ENCODE measurements at regions not wholly inside any gene's neighbourhood (a gene's known extent, or its start where the extent isn't known, plus 50 kb on each side); places are given as distances from the start of the nearest gene placed in this dataset.

DNA sequence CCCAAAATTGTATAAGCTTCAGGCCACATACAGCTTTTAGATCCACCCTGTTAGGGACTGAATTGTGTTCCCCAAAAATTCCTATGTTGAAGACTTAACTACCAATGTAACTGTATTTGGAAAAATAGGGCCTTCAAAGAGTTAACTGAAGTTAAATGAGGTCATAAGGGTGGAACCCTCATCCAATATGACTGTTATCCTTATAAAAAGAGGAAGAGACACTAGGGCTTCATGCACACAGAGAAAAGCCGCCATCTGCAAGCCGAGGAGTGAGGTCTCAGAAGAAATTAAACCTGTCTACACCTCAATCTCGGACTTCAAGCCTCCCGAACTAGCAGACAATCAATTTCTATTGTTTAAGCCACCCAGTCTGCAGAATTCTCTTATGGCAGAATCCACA is 317.9 kb upstream of the NFE2L3 start:
- Histone ChIP-seq H3K4me2 (ENCODE audit: low read length) (no peak overlapping the region), H2BK15ac (replicated peaks; ENCODE audit: low read depth) (no peak overlapping the region), H3K56ac (ENCODE audit: low read length) (no peak overlapping the region), H3K4me1 (ENCODE audit: control insufficient read depth, low read depth, low read length) (no peaks in the 10 kb centered on the region), H3K27ac (ENCODE audit: low read depth, low read length) (no peak overlapping the region), H2BK120ac (ENCODE audit: low read depth, low read length) (no peak overlapping the region), H3K79me2 (ENCODE audit: control insufficient read depth, insufficient read depth, low read length) (no peaks in the 10 kb centered on the region), H3K4ac (ENCODE audit: low read depth, low read length) (no peak overlapping the region), H2BK5ac (ENCODE audit: low read length) (no peak overlapping the region), H3K23ac (ENCODE audit: low read length) (no peak overlapping the region), H3K79me1 (ENCODE audit: low read length) (no peaks in the 10 kb centered on the region), H3K4me3 (ENCODE audit: low read length) (no peak overlapping the region), H4K8ac (ENCODE audit: low read depth, low read length) (no peak overlapping the region), H2AK5ac (ENCODE audit: low read length) (no peak overlapping the region), H4K5ac (ENCODE audit: low read length) (no peak overlapping the region), H3K9ac (ENCODE audit: low read length) (no peak overlapping the region), H3K36me3 (ENCODE audit: control insufficient read depth, insufficient read depth, low read length) (no peaks in the 10 kb centered on the region), H3K27me3 (ENCODE audit: insufficient read depth, low read length, poor library complexity) (no peaks in the 10 kb centered on the region), H3K18ac (ENCODE audit: low read length) (no peak overlapping the region)
- WGBS (ENCODE audit: extremely low coverage, insufficient coverage, low lambda C conversion rate), result no CpG with 5 or more reads among the region's 4 CpGs
- no peak for DNase-seq

- no peak overlapping the region for H3K9ac ChIP-seq (ENCODE audit: low read length)
- no peak overlapping the region for H2BK120ac ChIP-seq (ENCODE audit: low read depth, low read length)
- H4K5ac ChIP-seq (ENCODE audit: low read length), result no peak overlapping the region
- H3K27me3 ChIP-seq (ENCODE audit: insufficient read depth, low read length, poor library complexity), result no peaks in the 10 kb centered on the region
- no peak overlapping the region for H3K27ac ChIP-seq (ENCODE audit: low read depth, low read length)
- no peak overlapping the region for H3K4me3 ChIP-seq (ENCODE audit: low read length)
- H3K23ac ChIP-seq (ENCODE audit: low read length), result no peak overlapping the region
- DNase-seq, result no peak
- no peak overlapping the region for H3K18ac ChIP-seq (ENCODE audit: low read length)
- no peak overlapping the region for H3K4ac ChIP-seq (ENCODE audit: low read depth, low read length)
- no peak overlapping the region for H2BK15ac ChIP-seq (replicated peaks; ENCODE audit: low read depth)
- H2AK5ac ChIP-seq (ENCODE audit: low read length), result no peak overlapping the region
- no peaks in the 10 kb centered on the region for H3K36me3 ChIP-seq (ENCODE audit: control insufficient read depth, insufficient read depth, low read length)
- no peaks in the 10 kb centered on the region for H3K4me1 ChIP-seq (ENCODE audit: control insufficient read depth, low read depth, low read length)
- H3K79me2 ChIP-seq (ENCODE audit: control insufficient read depth, insufficient read depth, low read length), result no peaks in the 10 kb centered on the region
- no peak overlapping the region for H3K4me2 ChIP-seq (ENCODE audit: low read length)
- no peaks in the 10 kb centered on the region for H3K79me1 ChIP-seq (ENCODE audit: low read length)
- no peak overlapping the region for H3K56ac ChIP-seq (ENCODE audit: low read length)
- no peak overlapping the region for H2BK5ac ChIP-seq (ENCODE audit: low read length)
- WGBS (ENCODE audit: extremely low coverage, insufficient coverage, low lambda C conversion rate), result no CpG with 5 or more reads among the region's 5 CpGs
- H4K8ac ChIP-seq (ENCODE audit: low read depth, low read length), result no peak overlapping the region
These were observed 316.8 kb upstream of the NFE2L3 start for GRCh38 chr7:25835197-25835596.

DNA sequence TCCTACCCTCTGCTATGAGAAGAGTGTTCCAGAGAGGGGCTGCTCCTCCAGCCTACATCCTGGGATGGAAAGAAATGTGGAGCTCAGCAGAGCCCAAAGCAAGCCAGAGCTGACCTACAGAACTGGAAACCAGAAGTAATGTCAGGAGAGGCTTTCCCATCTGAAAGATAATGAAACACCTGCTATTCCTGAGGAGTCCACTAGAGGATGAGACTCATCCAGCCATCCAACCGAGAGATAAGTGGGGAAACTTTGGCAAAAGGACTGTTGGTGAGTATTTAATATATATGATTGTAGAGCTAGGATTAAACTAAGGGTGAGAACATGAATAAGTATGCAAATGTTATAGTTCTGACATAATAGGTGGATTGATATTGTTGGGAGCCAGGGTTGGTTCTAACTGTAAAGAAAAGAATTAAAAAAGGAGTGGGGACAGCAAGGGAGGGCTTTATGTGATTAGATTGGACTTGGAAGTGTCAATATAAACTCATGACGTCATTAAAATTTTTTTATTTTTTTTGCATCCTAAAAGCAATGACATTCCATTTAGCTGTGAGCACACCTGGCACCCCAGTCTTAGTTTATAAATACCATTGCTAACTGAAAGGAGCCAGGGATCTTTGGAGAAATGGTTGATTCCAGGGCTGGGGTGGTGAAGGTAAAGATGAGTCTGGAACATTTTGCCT is 312.8 kb upstream of the NFE2L3 start:
- Histone ChIP-seq H3K18ac (ENCODE audit: low read length) (no peak overlapping the region), H3K9ac (ENCODE audit: low read length) (no peak overlapping the region), H2BK15ac (replicated peaks; ENCODE audit: low read depth) (no peak overlapping the region), H2BK120ac (ENCODE audit: low read depth, low read length) (no peak overlapping the region), H3K27ac (ENCODE audit: low read depth, low read length) (no peak overlapping the region), H3K4me1 (ENCODE audit: control insufficient read depth, low read depth, low read length) (no peaks in the 10 kb centered on the region), H3K4me3 (ENCODE audit: low read length) (no peak overlapping the region), H2AK5ac (ENCODE audit: low read length) (no peak overlapping the region), H3K79me1 (ENCODE audit: low read length) (no peaks in the 10 kb centered on the region), H3K36me3 (ENCODE audit: control insufficient read depth, insufficient read depth, low read length) (no peaks in the 10 kb centered on the region), H3K56ac (ENCODE audit: low read length) (no peak overlapping the region), H2BK5ac (ENCODE audit: low read length) (no peak overlapping the region), H3K23ac (ENCODE audit: low read length) (no peak overlapping the region), H4K8ac (ENCODE audit: low read depth, low read length) (no peak overlapping the region), H4K5ac (ENCODE audit: low read length) (no peak overlapping the region), H3K27me3 (ENCODE audit: insufficient read depth, low read length, poor library complexity) (no peaks in the 10 kb centered on the region), H3K79me2 (ENCODE audit: control insufficient read depth, insufficient read depth, low read length) (no peaks in the 10 kb centered on the region), H3K4ac (ENCODE audit: low read depth, low read length) (no peak overlapping the region), H3K4me2 (ENCODE audit: low read length) (no peak overlapping the region)
- WGBS (ENCODE audit: extremely low coverage, insufficient coverage, low lambda C conversion rate), result no CpG with 5 or more reads among the region's 2 CpGs
- DNase-seq, result peak; percentile 61

DNA sequence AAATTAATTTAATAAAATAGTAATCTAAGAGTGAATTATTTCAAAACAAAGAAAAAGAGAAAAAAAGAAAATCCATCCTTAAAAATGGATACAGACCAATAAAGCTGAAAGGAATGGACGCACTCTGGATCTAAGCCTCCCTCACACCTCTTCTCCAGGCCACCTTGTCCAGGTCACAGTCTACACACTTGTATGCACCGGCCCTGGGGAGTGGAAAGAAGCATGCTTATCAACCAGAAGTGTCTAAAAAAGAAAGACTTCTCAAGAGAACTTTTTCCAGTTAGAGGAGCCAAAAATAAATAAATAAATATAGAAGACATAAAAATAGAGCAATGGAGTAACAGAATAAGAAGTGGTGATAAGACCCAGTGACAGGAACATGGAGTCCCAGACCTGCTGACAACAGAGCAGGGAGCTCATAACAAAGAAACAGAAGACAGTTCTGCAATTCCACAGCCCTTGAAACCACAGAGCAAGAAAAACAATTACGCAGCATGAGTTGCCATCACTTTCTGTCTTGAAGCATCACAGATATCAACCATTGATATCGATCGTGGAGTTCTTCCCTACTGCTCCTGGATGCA is 311.7 kb upstream of the NFE2L3 start:
- no peaks in the 10 kb centered on the region for H3K4me1 ChIP-seq (ENCODE audit: control insufficient read depth, low read depth, low read length)
- no CpG with 5 or more reads among the region's 5 CpGs for WGBS (ENCODE audit: extremely low coverage, insufficient coverage, low lambda C conversion rate)
- H3K79me1 ChIP-seq (ENCODE audit: low read length), result no peaks in the 10 kb centered on the region
- no peak overlapping the region for H3K23ac ChIP-seq (ENCODE audit: low read length)
- H3K9ac ChIP-seq (ENCODE audit: low read length), result no peak overlapping the region
- H3K27ac ChIP-seq (ENCODE audit: low read depth, low read length), result no peak overlapping the region
- no peak overlapping the region for H2BK5ac ChIP-seq (ENCODE audit: low read length)
- no peaks in the 10 kb centered on the region for H3K79me2 ChIP-seq (ENCODE audit: control insufficient read depth, insufficient read depth, low read length)
- no peak overlapping the region for H2BK120ac ChIP-seq (ENCODE audit: low read depth, low read length)
- H3K18ac ChIP-seq (ENCODE audit: low read length), result no peak overlapping the region
- no peak overlapping the region for H3K56ac ChIP-seq (ENCODE audit: low read length)
- no peak overlapping the region for H4K8ac ChIP-seq (ENCODE audit: low read depth, low read length)
- H4K5ac ChIP-seq (ENCODE audit: low read length), result no peak overlapping the region
- no peaks in the 10 kb centered on the region for H3K36me3 ChIP-seq (ENCODE audit: control insufficient read depth, insufficient read depth, low read length)
- H3K4me3 ChIP-seq (ENCODE audit: low read length), result no peak overlapping the region
- H2BK15ac ChIP-seq (replicated peaks; ENCODE audit: low read depth), result no peak overlapping the region
- no peak overlapping the region for H2AK5ac ChIP-seq (ENCODE audit: low read length)
- H3K4ac ChIP-seq (ENCODE audit: low read depth, low read length), result no peak overlapping the region
- H3K27me3 ChIP-seq (ENCODE audit: insufficient read depth, low read length, poor library complexity), result no peaks in the 10 kb centered on the region
- H3K4me2 ChIP-seq (ENCODE audit: low read length), result no peak overlapping the region
- no peak for DNase-seq

- no peak for DNase-seq
- Histone ChIP-seq H4K8ac (ENCODE audit: low read depth, low read length) (no peak overlapping the region), H3K56ac (ENCODE audit: low read length) (no peak overlapping the region), H2AK5ac (ENCODE audit: low read length) (no peak overlapping the region), H3K79me2 (ENCODE audit: control insufficient read depth, insufficient read depth, low read length) (no peaks in the 10 kb centered on the region), H2BK5ac (ENCODE audit: low read length) (no peak overlapping the region), H3K23ac (ENCODE audit: low read length) (no peak overlapping the region), H3K18ac (ENCODE audit: low read length) (no peak overlapping the region), H3K36me3 (ENCODE audit: control insufficient read depth, insufficient read depth, low read length) (no peaks in the 10 kb centered on the region), H3K9ac (ENCODE audit: low read length) (no peak overlapping the region), H3K4me2 (ENCODE audit: low read length) (no peak overlapping the region), H3K79me1 (ENCODE audit: low read length) (no peaks in the 10 kb centered on the region), H3K27me3 (ENCODE audit: insufficient read depth, low read length, poor library complexity) (no peaks in the 10 kb centered on the region), H3K4me3 (ENCODE audit: low read length) (no peak overlapping the region), H4K5ac (ENCODE audit: low read length) (no peak overlapping the region), H3K4ac (ENCODE audit: low read depth, low read length) (no peak overlapping the region), H2BK120ac (ENCODE audit: low read depth, low read length) (no peak overlapping the region), H3K4me1 (ENCODE audit: control insufficient read depth, low read depth, low read length) (no peaks in the 10 kb centered on the region), H3K27ac (ENCODE audit: low read depth, low read length) (no peak overlapping the region), H2BK15ac (replicated peaks; ENCODE audit: low read depth) (no peak overlapping the region)
- no CpG with 5 or more reads among the region's 3 CpGs for WGBS (ENCODE audit: extremely low coverage, insufficient coverage, low lambda C conversion rate)
These were observed 310.4 kb upstream of the NFE2L3 start for GRCh38 chr7:25841575-25841974.
